H9 (cell line): ENCODE measurements at regions not wholly inside any gene's neighbourhood (a gene's known extent, or its start where the extent isn't known, plus 50 kb on each side); places are given as distances from the start of the nearest gene placed in this dataset.
"Not testable (repeated sequence)": the region's sequence is repeated elsewhere in the genome, so short reads cannot be mapped to it uniquely, and the experiment has no call there.

Experiments used
- DNase-seq: peaks from one replicate; pipeline ENCODE4 v3.0.0-alpha.2; 2017
- H2AFZ ChIP-seq: one replicate; pipeline ENCODE4 v1.6.1; 2013; ENCODE audit warnings: mild to moderate bottlenecking, low read length, control low read depth, moderate library complexity
- H2AK5ac ChIP-seq: 2 replicates; pipeline ENCODE4 v1.6.1; 2013; ENCODE audit warnings: low read length, control low read depth, mixed read lengths; ENCODE audit not compliant: insufficient read length
- H2BK120ac ChIP-seq: one replicate; pipeline ENCODE4 v1.6.1; 2013; ENCODE audit warnings: low read depth, mild to moderate bottlenecking, low read length, control low read depth, inconsistent platforms; ENCODE audit not compliant: poor library complexity, severe bottlenecking
- H2BK12ac ChIP-seq: 2 replicates; pipeline ENCODE4 v1.6.1; 2013; ENCODE audit warnings: low read length, control low read depth, mixed read lengths, low read depth; ENCODE audit not compliant: insufficient read length
- H2BK15ac ChIP-seq: 2 replicates; pipeline ENCODE4 v1.6.1; 2013; ENCODE audit warnings: low read depth, low read length, control low read depth
- H2BK20ac ChIP-seq: one replicate; pipeline ENCODE4 v1.6.1; 2013; ENCODE audit warnings: low read depth, mild to moderate bottlenecking, low read length, control low read depth, inconsistent platforms; ENCODE audit not compliant: poor library complexity, severe bottlenecking
- H2BK5ac ChIP-seq: 2 replicates; pipeline ENCODE4 v1.6.1; 2013; ENCODE audit warnings: low read length, control low read depth, mixed read lengths; ENCODE audit not compliant: insufficient read length
- H3K14ac ChIP-seq: 2 replicates; pipeline ENCODE4 v1.6.1; 2013; ENCODE audit warnings: low read length, control low read depth; ENCODE audit not compliant: insufficient read depth
- H3K18ac ChIP-seq: 2 replicates; pipeline ENCODE4 v1.6.1; 2013; ENCODE audit warnings: low read depth, mild to moderate bottlenecking, mixed read lengths, low read length, control low read depth; ENCODE audit not compliant: insufficient read length
- H3K23ac ChIP-seq: 2 replicates; pipeline ENCODE4 v1.6.1; 2013; ENCODE audit warnings: low read length, control low read depth, mixed read lengths, low read depth; ENCODE audit not compliant: insufficient read length
- H3K23me2 ChIP-seq: 2 replicates; pipeline ENCODE4 v1.6.1; 2013; ENCODE audit warnings: low read depth, mild to moderate bottlenecking, mixed read lengths, low read length, control low read depth; ENCODE audit not compliant: insufficient read length, poor library complexity, severe bottlenecking
- H3K27ac ChIP-seq: 2 replicates; pipeline ENCODE4 v1.5.1; 2013; ENCODE audit warnings: low read length, control low read depth, mixed read lengths, low read depth; ENCODE audit not compliant: insufficient read length
- H3K27me3 ChIP-seq: 2 replicates; pipeline ENCODE4 v1.6.1; 2013; ENCODE audit warnings: low read length, control low read depth, inconsistent platforms; ENCODE audit not compliant: insufficient read depth
- H3K4ac ChIP-seq: 2 replicates; pipeline ENCODE4 v1.6.1; 2013; ENCODE audit warnings: low read depth, mild to moderate bottlenecking, control low read depth, inconsistent platforms, low read length, moderate library complexity
- H3K4me1 ChIP-seq: 2 replicates; pipeline ENCODE4 v1.6.1; 2013; ENCODE audit warnings: low read length, control low read depth, inconsistent platforms; ENCODE audit not compliant: insufficient read depth
- H3K4me2 ChIP-seq: 2 replicates; pipeline ENCODE4 v1.6.1; 2013; ENCODE audit warnings: low read length, control low read depth, mixed read lengths; ENCODE audit not compliant: insufficient read length, insufficient read depth
- H3K56ac ChIP-seq: 2 replicates; pipeline ENCODE4 v1.6.1; 2013; ENCODE audit warnings: low read depth, mild to moderate bottlenecking, mixed read lengths, low read length, control low read depth; ENCODE audit not compliant: insufficient read length
- H3K79me1 ChIP-seq: 2 replicates; pipeline ENCODE4 v1.6.1; 2013; ENCODE audit warnings: low read depth, mild to moderate bottlenecking, moderate library complexity, low read length, control low read depth, inconsistent platforms; ENCODE audit not compliant: insufficient read depth, poor library complexity, severe bottlenecking
- H3K79me2 ChIP-seq: 2 replicates; pipeline ENCODE4 v1.6.1; 2013; ENCODE audit warnings: low read length, control low read depth, inconsistent platforms; ENCODE audit not compliant: insufficient read depth
- H3K9ac ChIP-seq: 2 replicates; pipeline ENCODE4 v1.6.1; 2013; ENCODE audit warnings: low read length, control low read depth, mixed read lengths; ENCODE audit not compliant: insufficient read length; ENCODE audit errors: extremely low read depth
- H3K9me3 ChIP-seq: one replicate; pipeline ENCODE4 v1.6.1; 2013; ENCODE audit warnings: low read depth, low read length, inconsistent platforms; ENCODE audit not compliant: control insufficient read depth
- H3T11ph ChIP-seq: one replicate; pipeline ENCODE4 v1.6.1; 2013; ENCODE audit warnings: mild to moderate bottlenecking, low read length, control low read depth, inconsistent platforms
- H4K20me1 ChIP-seq: one replicate; pipeline ENCODE4 v1.6.1; 2013; ENCODE audit not compliant: control insufficient read depth, insufficient read length, insufficient read depth
- H4K5ac ChIP-seq: 2 replicates; pipeline ENCODE4 v1.6.1; 2013; ENCODE audit warnings: low read depth, mild to moderate bottlenecking, mixed read lengths, low read length, control low read depth; ENCODE audit not compliant: insufficient read length
- H4K8ac ChIP-seq: replicated peaks from 2 replicates; pipeline ENCODE4 v1.6.1; 2013; ENCODE audit warnings: low read length, control low read depth, mixed read lengths, low read depth; ENCODE audit not compliant: insufficient read length
- H4K91ac ChIP-seq: 2 replicates; pipeline ENCODE4 v1.6.1; 2013; ENCODE audit warnings: low read depth, mild to moderate bottlenecking, moderate library complexity, mixed read lengths, low read length, control low read depth; ENCODE audit not compliant: insufficient read length
- H3K27ac Mint-ChIP-seq, 3 experiments: 2 replicates in 2 of 3; 3 replicates in 1 of 3; pipeline ENCODE4 v1.8.0; 2020 to 2021; ENCODE audit warnings: mixed read lengths in 3 of 3, mild to moderate bottlenecking in 1 of 3, moderate library complexity in 1 of 3
- H3K27me3 Mint-ChIP-seq: 2 replicates; pipeline ENCODE4 v1.8.0; 2021; ENCODE audit warnings: low read depth, mild to moderate bottlenecking, moderate library complexity, mixed read lengths
- H3K36me3 Mint-ChIP-seq, 3 experiments: 2 replicates in 2 of 3; 3 replicates in 1 of 3; pipeline ENCODE4 v1.8.0; 2020 to 2021; ENCODE audit warnings: low read depth in 3 of 3, mixed read lengths in 3 of 3; ENCODE audit not compliant: insufficient read depth in 1 of 3
- H3K4me1 Mint-ChIP-seq, 2 experiments: 2 replicates each; pipeline ENCODE4 v1.8.0; 2020; ENCODE audit warnings: mixed read lengths in 2 of 2
- H3K4me3 Mint-ChIP-seq, 2 experiments: 2 replicates in 1 of 2; 3 replicates in 1 of 2; pipeline ENCODE4 v1.8.0; 2020 to 2021; ENCODE audit warnings: mild to moderate bottlenecking in 2 of 2, mixed read lengths in 2 of 2, moderate library complexity in 1 of 2
- H3K9me3 Mint-ChIP-seq, 2 experiments: 2 replicates in 1 of 2; 3 replicates in 1 of 2; pipeline ENCODE4 v1.8.0; 2020; ENCODE audit warnings: mild to moderate bottlenecking in 2 of 2, mixed read lengths in 2 of 2, moderate library complexity in 1 of 2
- WGBS: extraction: QIAGEN DNeasy Blood & Tissue Kit; methylation state at CpG from one replicate; pipeline ENCODE4 v1.1.7; 2013; ENCODE audit warnings: missing lambda C conversion rate, low lambda C conversion rate, mixed read lengths; ENCODE audit not compliant: insufficient read length; ENCODE audit errors: extremely low coverage; 5-methylcytosine and 5-hydroxymethylcytosine counted together

DNA sequence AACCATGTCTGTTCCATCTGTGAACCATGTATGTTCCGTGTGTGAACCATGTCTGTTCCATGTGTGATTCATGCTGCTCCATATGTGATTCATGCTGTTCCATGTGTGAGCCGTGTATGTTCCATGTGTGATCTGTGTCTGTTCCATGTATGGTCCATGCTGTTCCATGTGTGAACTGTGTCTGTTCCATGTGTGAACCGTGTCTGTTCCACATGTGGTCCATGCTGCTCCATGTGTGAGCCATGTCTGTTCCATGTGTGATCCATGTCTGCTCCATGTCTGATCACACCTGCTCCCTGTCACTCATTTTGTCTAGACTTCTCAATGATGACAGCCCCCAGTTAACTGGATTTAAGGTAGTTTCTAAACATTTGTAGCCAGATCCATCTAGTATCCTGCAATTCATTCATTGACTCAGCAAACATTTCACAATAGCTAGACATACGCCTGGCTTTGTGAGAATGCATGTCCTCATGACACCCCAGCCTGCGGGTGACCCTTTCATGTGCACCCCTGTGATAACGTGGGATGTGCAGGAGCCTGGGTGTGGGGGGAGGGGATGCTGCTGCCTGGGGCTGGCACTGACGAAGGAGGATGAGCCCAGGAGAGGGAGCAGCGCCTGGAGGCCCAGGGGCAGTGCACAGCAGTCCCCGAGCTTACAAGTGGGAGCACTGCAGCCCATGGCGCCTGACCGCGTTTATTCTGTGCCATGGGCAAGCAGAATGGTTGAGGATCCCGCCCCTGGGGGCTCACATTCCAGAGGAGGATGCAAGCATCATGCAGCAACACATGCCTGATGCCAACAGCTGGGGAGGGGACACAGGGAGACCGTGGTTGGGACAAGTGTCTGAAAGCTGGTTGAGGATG lies 74.1 kb upstream of the METTL9 start:
- not testable (repeated sequence) for H3K27ac Mint-ChIP-seq, H3K23me2 ChIP-seq, H3K4me3 Mint-ChIP-seq, H3K27ac ChIP-seq, H3K4ac ChIP-seq, H4K5ac ChIP-seq, H3K27me3 Mint-ChIP-seq, H2BK20ac ChIP-seq, H3K14ac ChIP-seq, H2BK120ac ChIP-seq, H4K8ac ChIP-seq, H2BK15ac ChIP-seq, H3K79me1 ChIP-seq, H3K4me2 ChIP-seq, H3K56ac ChIP-seq, H3K23ac ChIP-seq, H4K20me1 ChIP-seq, H4K91ac ChIP-seq, H3K36me3 Mint-ChIP-seq, H3K9me3 Mint-ChIP-seq, H3K27me3 ChIP-seq, H3K18ac ChIP-seq, H3K9me3 ChIP-seq, H2BK5ac ChIP-seq, H2AFZ ChIP-seq, H3K9ac ChIP-seq, H3T11ph ChIP-seq, H2BK12ac ChIP-seq, H2AK5ac ChIP-seq, H3K4me1 ChIP-seq, H3K79me2 ChIP-seq
- WGBS = no CpG with 5 or more reads among the region's 14 CpGs
- H3K4me1 Mint-ChIP-seq = peaks cover 21 to 28% of the 10 kb centered on the region in 2 experiments
- DNase-seq = peak; percentile 69
